ENCODE measurements at regions not wholly inside any gene's neighbourhood (a gene's known extent, or its start where the extent isn't known, plus 50 kb on each side); places are given as distances from the start of the nearest gene placed in this dataset.

DNA sequence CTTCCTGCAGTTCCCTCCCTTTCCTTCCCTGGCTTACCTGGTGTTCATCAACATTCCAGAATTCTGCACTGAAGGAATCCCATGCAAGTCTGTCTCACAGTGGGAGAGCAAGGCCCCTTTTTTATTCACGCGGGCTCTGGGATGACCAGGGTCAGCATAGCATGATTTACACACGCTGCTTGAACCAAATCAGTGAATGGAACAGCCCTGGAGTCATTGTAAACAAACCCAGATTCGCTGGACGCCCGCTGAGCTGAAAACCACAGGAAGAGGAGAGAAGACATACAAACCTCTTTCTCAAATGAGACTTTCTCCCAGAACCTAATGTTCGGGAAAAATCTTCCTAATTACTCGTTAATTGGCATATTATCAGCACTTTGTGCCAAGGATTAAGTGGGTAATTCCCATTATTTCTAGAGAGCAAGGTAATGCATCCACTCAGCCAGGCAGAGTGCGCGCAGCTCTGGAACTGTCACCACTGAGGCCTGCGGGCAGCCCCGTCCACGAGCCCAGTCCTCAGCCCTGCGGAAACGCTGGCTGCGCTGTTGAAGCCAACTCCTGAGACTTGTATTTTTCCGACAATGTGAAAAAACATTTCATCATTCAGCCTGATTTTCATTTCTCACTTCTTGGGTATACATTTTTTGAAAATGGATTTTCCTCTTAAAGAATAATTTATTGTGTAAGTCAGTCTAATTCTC lies 140.0 kb downstream of the ETS2 start:
- TF ChIP-seq, protein P1, sequence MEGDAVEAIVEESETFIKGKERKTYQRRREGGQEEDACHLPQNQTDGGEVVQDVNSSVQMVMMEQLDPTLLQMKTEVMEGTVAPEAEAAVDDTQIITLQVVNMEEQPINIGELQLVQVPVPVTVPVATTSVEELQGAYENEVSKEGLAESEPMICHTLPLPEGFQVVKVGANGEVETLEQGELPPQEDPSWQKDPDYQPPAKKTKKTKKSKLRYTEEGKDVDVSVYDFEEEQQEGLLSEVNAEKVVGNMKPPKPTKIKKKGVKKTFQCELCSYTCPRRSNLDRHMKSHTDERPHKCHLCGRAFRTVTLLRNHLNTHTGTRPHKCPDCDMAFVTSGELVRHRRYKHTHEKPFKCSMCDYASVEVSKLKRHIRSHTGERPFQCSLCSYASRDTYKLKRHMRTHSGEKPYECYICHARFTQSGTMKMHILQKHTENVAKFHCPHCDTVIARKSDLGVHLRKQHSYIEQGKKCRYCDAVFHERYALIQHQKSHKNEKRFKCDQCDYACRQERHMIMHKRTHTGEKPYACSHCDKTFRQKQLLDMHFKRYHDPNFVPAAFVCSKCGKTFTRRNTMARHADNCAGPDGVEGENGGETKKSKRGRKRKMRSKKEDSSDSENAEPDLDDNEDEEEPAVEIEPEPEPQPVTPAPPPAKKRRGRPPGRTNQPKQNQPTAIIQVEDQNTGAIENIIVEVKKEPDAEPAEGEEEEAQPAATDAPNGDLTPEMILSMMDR (IDR thresholded peaks at IDR 0.05) = no peak
- no peak for TF ChIP-seq POLR2A (IDR thresholded peaks at IDR 0.05)
